GM10266 (cell line): ENCODE measurements at regions not wholly inside any gene's neighbourhood (a gene's known extent, or its start where the extent isn't known, plus 50 kb on each side); places are given as distances from the start of the nearest gene placed in this dataset.

Experiments
- DNase-seq: peaks from one replicate; pipeline ENCODE4 v3.0.0; 2012; ENCODE audit errors: extremely low spot score
- CTCF ChIP-seq: IDR thresholded peaks from 2 replicates; pipeline ENCODE4 v1.5.1; 2012; ENCODE audit warnings: mild to moderate bottlenecking, low read depth; ENCODE audit not compliant: control insufficient read depth, insufficient read depth; ENCODE audit errors: missing control alignments

- no peak for TF ChIP-seq CTCF
- DNase-seq: no peak
Measured at GRCh38 chr5:104947076-104947475, 1384.5 kb upstream of the NUDT12 start.

- no peak for DNase-seq
Measured at GRCh38 chr5:104942735-104943134, 1380.1 kb upstream of the NUDT12 start.

GRCh38 chr5:104941030-104941645, 1378.5 kb upstream of the NUDT12 start:
- TF ChIP-seq CTCF: no peak
- DNase-seq: no peak

More at GRCh38 chr5:104942735-104943134, 1380.1 kb upstream of the NUDT12 start:
- TF ChIP-seq CTCF: no peak

GRCh38 chr5:104937598-104937997, 1375.0 kb upstream of the NUDT12 start:
- no peak for TF ChIP-seq CTCF
- no peak for DNase-seq

- DNase-seq: no peak
- TF ChIP-seq CTCF: no peak
Measured at GRCh38 chr5:104932431-104932830, 1369.8 kb upstream of the NUDT12 start.

- no peak for DNase-seq
- TF ChIP-seq CTCF: no peak
Measured at GRCh38 chr5:104928906-104929520, 1366.4 kb upstream of the NUDT12 start.

- TF ChIP-seq CTCF: no peak
- no peak for DNase-seq
Measured at GRCh38 chr5:104915226-104915625, 1352.6 kb upstream of the NUDT12 start.
